Smooth muscle cell (in vitro differentiated cells): ENCODE measurements at regions not wholly inside any gene's neighbourhood (a gene's known extent, or its start where the extent isn't known, plus 50 kb on each side); places are given as distances from the start of the nearest gene placed in this dataset.
A peak's percentile ranks its signal among the peaks of the same experiment; 100 is the strongest.

Source experiments
- DNase-seq: peaks from one replicate; lab custom pipeline; 2025; ENCODE audit not compliant: unreplicated experiment; lab: John Stamatoyannopoulos, UW
- H2AFZ ChIP-seq: fragments of 200-600 bp; sonication (generic); 2 replicates; pipeline ENCODE4 v1.6.0; 2016; ENCODE audit warnings: antibody characterized with exemption, low read depth, mild to moderate bottlenecking
- H3F3A ChIP-seq: fragments of 200-600 bp; sonication (generic); 2 replicates; pipeline ENCODE4 v1.6.0; 2017; ENCODE audit warnings: antibody characterized with exemption, low read depth
- H3K27ac ChIP-seq: fragments of 200-600 bp; sonication (generic); 2 replicates; pipeline ENCODE4 v1.5.1; 2016; ENCODE audit warnings: low read depth, mild to moderate bottlenecking
- H3K27me3 ChIP-seq: fragments of 200-600 bp; sonication (generic); 2 replicates; pipeline ENCODE4 v1.6.1; 2016; ENCODE audit warnings: low read depth, mild to moderate bottlenecking
- H3K36me3 ChIP-seq: fragments of 200-600 bp; sonication (generic); 2 replicates; pipeline ENCODE4 v1.5.1; 2016; ENCODE audit warnings: low read depth
- H3K4me1 ChIP-seq: fragments of 200-600 bp; sonication (generic); 2 replicates; pipeline ENCODE4 v1.5.1; 2016; ENCODE audit warnings: low read depth
- H3K4me2 ChIP-seq: fragments of 200-600 bp; sonication (generic); 2 replicates; pipeline ENCODE4 v1.6.0; 2016; ENCODE audit warnings: mild to moderate bottlenecking
- H3K4me3 ChIP-seq: fragments of 200-600 bp; sonication (generic); 2 replicates; pipeline ENCODE4 v1.5.1; 2016; ENCODE audit warnings: mild to moderate bottlenecking
- H3K79me2 ChIP-seq: fragments of 200-600 bp; sonication (generic); 2 replicates; pipeline ENCODE4 v1.6.0; 2016; ENCODE audit warnings: low read depth, mild to moderate bottlenecking
- H3K9ac ChIP-seq: fragments of 200-600 bp; sonication (generic); 2 replicates; pipeline ENCODE4 v1.6.0; 2016; ENCODE audit warnings: low read depth
- H3K9me3 ChIP-seq: fragments of 200-600 bp; sonication (generic); replicated peaks from 2 replicates; pipeline ENCODE4 v1.5.1; 2016; ENCODE audit warnings: low read depth
- H4K20me1 ChIP-seq: fragments of 200-600 bp; sonication (generic); 2 replicates; pipeline ENCODE4 v1.6.0; 2016; ENCODE audit warnings: low read depth
- WGBS: methylation state at CpG from one replicate; pipeline ENCODE4 v1.1.7; 2016; ENCODE audit warnings: low lambda C conversion rate; 5-methylcytosine and 5-hydroxymethylcytosine counted together
- TF ChIP-seq, protein P1 (sequence below): fragments of 200-600 bp; sonication (generic); IDR thresholded peaks from 2 replicates; pipeline ENCODE4 v1.5.1; 2017; ENCODE audit warnings: borderline replicate concordance, mild to moderate bottlenecking, antibody characterized with exemption; ENCODE audit not compliant: insufficient read depth, poor library complexity, severe bottlenecking

DNA sequence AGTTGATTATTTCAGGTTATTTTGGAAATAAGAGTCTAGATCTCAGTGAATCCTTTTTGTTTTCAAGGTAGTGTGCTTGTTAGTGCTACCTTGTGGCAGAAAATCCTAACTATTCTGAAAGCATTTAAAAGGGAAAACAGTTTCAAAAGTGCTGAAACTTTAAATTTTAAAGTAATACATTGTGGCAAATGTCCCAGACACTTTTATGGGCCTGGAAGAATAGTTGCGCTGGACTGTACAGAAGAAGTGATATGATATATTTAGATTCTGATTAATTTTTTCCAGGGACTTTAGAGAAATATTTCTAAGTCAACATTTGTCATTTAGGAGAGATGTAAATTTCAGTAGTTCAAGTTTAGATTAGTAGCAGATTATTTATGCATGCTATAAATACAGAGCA lies 96.7 kb upstream of the BMP5 start:
- H3K27me3 ChIP-seq, result no peaks in the 10 kb centered on the region
- TF ChIP-seq, protein P1, sequence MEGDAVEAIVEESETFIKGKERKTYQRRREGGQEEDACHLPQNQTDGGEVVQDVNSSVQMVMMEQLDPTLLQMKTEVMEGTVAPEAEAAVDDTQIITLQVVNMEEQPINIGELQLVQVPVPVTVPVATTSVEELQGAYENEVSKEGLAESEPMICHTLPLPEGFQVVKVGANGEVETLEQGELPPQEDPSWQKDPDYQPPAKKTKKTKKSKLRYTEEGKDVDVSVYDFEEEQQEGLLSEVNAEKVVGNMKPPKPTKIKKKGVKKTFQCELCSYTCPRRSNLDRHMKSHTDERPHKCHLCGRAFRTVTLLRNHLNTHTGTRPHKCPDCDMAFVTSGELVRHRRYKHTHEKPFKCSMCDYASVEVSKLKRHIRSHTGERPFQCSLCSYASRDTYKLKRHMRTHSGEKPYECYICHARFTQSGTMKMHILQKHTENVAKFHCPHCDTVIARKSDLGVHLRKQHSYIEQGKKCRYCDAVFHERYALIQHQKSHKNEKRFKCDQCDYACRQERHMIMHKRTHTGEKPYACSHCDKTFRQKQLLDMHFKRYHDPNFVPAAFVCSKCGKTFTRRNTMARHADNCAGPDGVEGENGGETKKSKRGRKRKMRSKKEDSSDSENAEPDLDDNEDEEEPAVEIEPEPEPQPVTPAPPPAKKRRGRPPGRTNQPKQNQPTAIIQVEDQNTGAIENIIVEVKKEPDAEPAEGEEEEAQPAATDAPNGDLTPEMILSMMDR, result no peak
- WGBS, result 58% methylated on average over 1 of the region's 1 CpG
- no peak overlapping the region for H3K4me2 ChIP-seq
- no peaks in the 10 kb centered on the region for H3K79me2 ChIP-seq
- no peaks in the 10 kb centered on the region for H4K20me1 ChIP-seq
- no peaks in the 10 kb centered on the region for H3K9me3 ChIP-seq
- DNase-seq, result no peak
- no peak overlapping the region for H3K27ac ChIP-seq
- H3K36me3 ChIP-seq, result no peaks in the 10 kb centered on the region
- peaks cover 3% of the 10 kb centered on the region for H3K4me1 ChIP-seq
- H2AFZ ChIP-seq, result no peak overlapping the region
- H3K9ac ChIP-seq, result no peak overlapping the region
- no peak overlapping the region for H3K4me3 ChIP-seq
- no peaks in the 10 kb centered on the region for H3F3A ChIP-seq

DNA sequence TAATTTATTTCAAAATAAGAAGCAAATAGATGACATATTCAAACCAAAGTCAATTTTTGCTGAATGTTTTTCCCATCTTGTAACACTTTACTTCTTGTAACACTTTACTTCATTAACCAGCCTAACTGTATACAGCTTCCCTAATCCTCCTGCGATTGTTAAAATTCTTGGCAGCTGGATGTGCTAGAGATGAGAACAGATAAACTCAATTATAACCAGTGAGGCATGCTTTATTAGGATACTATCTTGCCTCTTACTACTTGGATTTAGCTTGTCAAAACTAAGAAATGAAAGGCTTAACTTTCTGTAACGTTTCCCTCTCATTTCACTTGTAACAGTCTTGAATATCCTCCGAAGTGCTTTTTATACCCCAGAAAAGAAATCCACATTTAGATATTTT lies 94.1 kb upstream of the BMP5 start:
- WGBS, result 17% methylated on average over 3 of the region's 3 CpGs

DNA sequence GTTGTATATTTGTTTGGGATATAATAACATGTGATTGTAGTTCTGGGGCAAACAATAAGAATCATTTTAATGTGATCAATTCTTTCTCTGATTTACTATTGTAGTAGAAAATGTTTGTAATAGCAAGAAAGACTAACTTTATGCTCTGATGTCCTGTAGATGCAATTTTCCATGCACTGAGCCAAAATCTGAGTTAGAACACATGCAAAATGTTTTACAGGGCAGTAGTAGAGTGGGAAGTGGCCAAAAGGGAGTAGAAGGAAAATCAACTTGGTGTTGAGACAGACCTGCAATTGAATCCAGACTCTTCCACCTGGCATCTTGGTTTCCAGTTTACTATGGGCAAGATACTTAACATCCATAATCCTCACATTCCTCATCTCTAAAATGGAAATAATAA lies 93.5 kb upstream of the BMP5 start:
- Histone ChIP-seq H3F3A (no peaks in the 10 kb centered on the region), H3K27ac (no peak overlapping the region), H4K20me1 (no peaks in the 10 kb centered on the region), H3K9ac (no peak overlapping the region), H2AFZ (no peak overlapping the region), H3K79me2 (no peaks in the 10 kb centered on the region), H3K36me3 (no peaks in the 10 kb centered on the region), H3K9me3 (no peaks in the 10 kb centered on the region), H3K4me1 (peaks cover 3% of the 10 kb centered on the region), H3K4me3 (no peak overlapping the region), H3K27me3 (no peaks in the 10 kb centered on the region), H3K4me2 (no peak overlapping the region)
- TF ChIP-seq, protein P1, result no peak
- no peak for DNase-seq

More for the DNA sequence above, 94.1 kb upstream of the BMP5 start:
- Histone ChIP-seq H3K27ac (no peak overlapping the region), H3K4me1 (peaks cover 3% of the 10 kb centered on the region), H3K4me2 (peak overlapping the region; percentile 50), H3K36me3 (no peaks in the 10 kb centered on the region), H3K79me2 (no peaks in the 10 kb centered on the region), H3K4me3 (no peak overlapping the region), H3F3A (no peaks in the 10 kb centered on the region), H3K9me3 (no peaks in the 10 kb centered on the region), H3K9ac (no peak overlapping the region), H3K27me3 (no peaks in the 10 kb centered on the region), H4K20me1 (no peaks in the 10 kb centered on the region), H2AFZ (peak overlapping the region; percentile 74)
- DNase-seq, result no peak
- TF ChIP-seq, protein P1, result no peak

DNA sequence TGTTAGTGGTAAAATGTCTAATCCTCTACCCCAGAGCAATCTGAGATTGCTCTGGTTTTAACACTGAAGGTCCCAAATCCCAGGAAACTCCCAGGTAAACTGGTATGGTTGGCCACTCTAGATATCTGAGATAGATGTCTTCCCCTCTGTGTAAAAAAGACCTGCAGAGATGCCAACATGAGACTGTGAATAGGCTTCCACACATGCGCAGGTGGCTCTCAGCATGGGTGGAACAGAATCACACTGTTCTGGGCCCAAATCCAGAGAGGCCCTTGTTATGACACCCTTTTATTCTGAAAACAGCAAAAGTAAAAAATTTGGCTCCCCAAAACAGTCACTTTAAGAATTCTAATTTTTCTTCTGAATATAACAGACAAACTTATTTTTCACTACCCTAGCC lies 88.7 kb upstream of the BMP5 start:
- Histone ChIP-seq H3K4me1 (no peaks in the 10 kb centered on the region), H3K27me3 (no peaks in the 10 kb centered on the region), H3K4me2 (no peak overlapping the region), H3K9ac (no peak overlapping the region), H3F3A (no peaks in the 10 kb centered on the region), H2AFZ (no peak overlapping the region), H3K9me3 (no peaks in the 10 kb centered on the region), H4K20me1 (no peaks in the 10 kb centered on the region), H3K27ac (no peak overlapping the region), H3K79me2 (no peaks in the 10 kb centered on the region), H3K36me3 (no peaks in the 10 kb centered on the region), H3K4me3 (no peak overlapping the region)
- DNase-seq, result no peak
- WGBS, result 96% methylated on average over 1 of the region's 1 CpG
- TF ChIP-seq, protein P1, result no peak
